Testis (tissue), 2 donors: ENCODE measurements at regions not wholly inside any gene's neighbourhood (a gene's known extent, or its start where the extent isn't known, plus 50 kb on each side); places are given as distances from the start of the nearest gene placed in this dataset.

Source experiments
- DNase-seq: peaks from one replicate; pipeline ENCODE4 v3.0.0-alpha.2; 2019
- H3K27ac ChIP-seq, 2 donors: fragments of 200-600 bp; sonication (generic); one replicate each; pipeline ENCODE4 v1.5.1; 2019
- H3K27me3 ChIP-seq: fragments of 200-600 bp; sonication (generic); one replicate; pipeline ENCODE4 v1.5.1; 2019
- H3K36me3 ChIP-seq: fragments of 200-600 bp; sonication (generic); one replicate; pipeline ENCODE4 v1.5.1; 2017; ENCODE audit warnings: low read depth; ENCODE audit errors: missing control alignments
- H3K4me1 ChIP-seq: fragments of 200-600 bp; sonication (generic); one replicate; pipeline ENCODE4 v1.5.1; 2019
- H3K4me3 ChIP-seq, 2 donors: fragments of 200-600 bp; sonication (generic); one replicate each; pipeline ENCODE4 v1.5.1; 2017 to 2019
- H3K9me3 ChIP-seq: fragments of 200-600 bp; sonication (generic); one replicate; pipeline ENCODE4 v1.5.1; 2017
- POLR2A ChIP-seq: fragments of 450-650 bp; IDR thresholded peaks from one replicate; pipeline ENCODE4 v1.6.1; 2017; ENCODE audit warnings: antibody characterized with exemption, mild to moderate bottlenecking, moderate library complexity
- WGBS, 2 donors: methylation state at CpG; one replicate each; pipeline ENCODE4 v1.1.5; 2018; 5-methylcytosine and 5-hydroxymethylcytosine counted together
- intact Hi-C: fragments of 100-400 bp; cut with DNase I; formaldehyde crosslinking; loops from one replicate; pipeline ENCODE4 v1.15.1; 2023; ENCODE audit warnings: low total_unique reads
- TF ChIP-seq, protein P1 (sequence below), 3 experiments: fragments of 450-650 bp in 2 of 3; fragments of 200-600 bp in 1 of 3; sonication (generic) in 1 of 3; IDR thresholded peaks; one replicate each; pipeline ENCODE4 v1.5.1; 2016 to 2019; ENCODE audit warnings: antibody characterized with exemption in 3 of 3, mild to moderate bottlenecking in 2 of 3, moderate library complexity in 1 of 3

DNA sequence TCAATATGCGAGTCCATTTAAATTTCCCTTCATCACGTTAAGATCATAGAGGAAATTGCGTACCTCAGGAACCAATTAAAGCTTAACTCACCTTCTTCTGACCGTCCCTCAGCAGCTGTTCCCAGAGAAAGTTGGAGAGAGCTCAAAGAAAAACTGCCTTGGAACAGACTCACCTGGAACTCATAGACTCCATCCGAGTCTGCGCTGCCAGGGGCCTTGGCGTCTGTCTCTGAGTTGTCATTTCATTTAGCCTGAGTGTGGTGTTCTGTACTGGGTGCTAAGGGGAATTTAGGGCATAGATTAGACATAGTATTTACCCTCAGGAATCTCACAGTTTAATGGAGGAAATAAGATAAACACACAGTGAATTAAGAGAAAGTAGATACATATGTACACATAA is 892.7 kb downstream of the TLE1 start:
- WGBS, 2 donors = 67 to 71% methylated on average over 7 of the region's 7 CpGs
- intact Hi-C loops = no loop called here
- no peak overlapping the region for H3K27ac ChIP-seq
- TF ChIP-seq POLR2A = no peak
- TF ChIP-seq, protein P1, sequence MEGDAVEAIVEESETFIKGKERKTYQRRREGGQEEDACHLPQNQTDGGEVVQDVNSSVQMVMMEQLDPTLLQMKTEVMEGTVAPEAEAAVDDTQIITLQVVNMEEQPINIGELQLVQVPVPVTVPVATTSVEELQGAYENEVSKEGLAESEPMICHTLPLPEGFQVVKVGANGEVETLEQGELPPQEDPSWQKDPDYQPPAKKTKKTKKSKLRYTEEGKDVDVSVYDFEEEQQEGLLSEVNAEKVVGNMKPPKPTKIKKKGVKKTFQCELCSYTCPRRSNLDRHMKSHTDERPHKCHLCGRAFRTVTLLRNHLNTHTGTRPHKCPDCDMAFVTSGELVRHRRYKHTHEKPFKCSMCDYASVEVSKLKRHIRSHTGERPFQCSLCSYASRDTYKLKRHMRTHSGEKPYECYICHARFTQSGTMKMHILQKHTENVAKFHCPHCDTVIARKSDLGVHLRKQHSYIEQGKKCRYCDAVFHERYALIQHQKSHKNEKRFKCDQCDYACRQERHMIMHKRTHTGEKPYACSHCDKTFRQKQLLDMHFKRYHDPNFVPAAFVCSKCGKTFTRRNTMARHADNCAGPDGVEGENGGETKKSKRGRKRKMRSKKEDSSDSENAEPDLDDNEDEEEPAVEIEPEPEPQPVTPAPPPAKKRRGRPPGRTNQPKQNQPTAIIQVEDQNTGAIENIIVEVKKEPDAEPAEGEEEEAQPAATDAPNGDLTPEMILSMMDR (IDR thresholded peaks at IDR 0.05) = no peak
- H3K4me1 ChIP-seq = peaks cover 7% of the 10 kb centered on the region
- H3K9me3 ChIP-seq = no peaks in the 10 kb centered on the region
- H3K4me3 ChIP-seq = no peak overlapping the region
- H3K36me3 ChIP-seq = no peaks in the 10 kb centered on the region
- DNase-seq = no peak
- no peaks in the 10 kb centered on the region for H3K27me3 ChIP-seq

DNA sequence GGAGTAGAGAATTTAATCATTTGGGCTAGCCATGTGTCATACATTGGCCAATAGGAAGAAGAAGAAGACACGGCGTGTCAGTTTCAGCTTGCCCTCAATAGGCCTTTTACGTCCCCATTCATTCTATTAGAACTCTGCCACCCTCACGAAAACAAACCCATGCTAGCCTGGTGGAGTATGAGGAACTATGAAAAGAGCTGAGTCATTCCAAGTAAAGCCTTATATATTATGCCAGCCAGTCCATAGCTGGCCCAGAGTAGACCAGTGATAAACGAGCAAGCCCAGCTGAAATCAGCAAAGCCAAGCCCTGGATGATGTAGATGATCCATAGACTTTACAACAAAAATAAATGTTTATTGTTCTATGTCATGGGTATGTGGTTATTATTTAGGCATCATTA is 895.1 kb downstream of the TLE1 start:
- no peak for TF ChIP-seq POLR2A
- TF ChIP-seq, protein P1 (IDR thresholded peaks at IDR 0.05) = no peak
- 88 to 93% methylated on average over 5 of the region's 5 CpGs for WGBS, 2 donors
- Histone ChIP-seq H3K4me1 (peaks cover 7% of the 10 kb centered on the region), H3K9me3 (no peaks in the 10 kb centered on the region), H3K4me3 (no peak overlapping the region), H3K27ac (no peak overlapping the region), H3K27me3 (no peaks in the 10 kb centered on the region), H3K36me3 (no peaks in the 10 kb centered on the region)
- DNase-seq = no peak
- intact Hi-C loops = no loop called here

DNA sequence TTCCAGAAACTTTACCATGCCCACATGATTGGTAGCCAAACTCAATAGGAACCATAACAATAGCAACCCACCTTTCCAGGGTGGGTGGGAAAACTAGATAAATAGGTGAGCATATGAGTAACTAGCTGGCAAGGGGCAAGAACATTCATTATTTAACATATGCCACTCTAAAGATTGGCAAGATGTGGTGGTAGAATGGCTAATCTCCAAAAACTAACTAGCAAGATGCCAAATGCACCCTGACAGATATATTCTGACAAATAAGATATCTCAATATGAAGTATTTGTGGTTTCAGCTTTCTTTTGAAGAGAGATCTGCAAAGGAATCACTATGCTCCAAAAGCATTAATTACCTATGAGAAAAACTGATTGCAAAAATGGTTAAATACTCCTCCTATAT is 895.6 kb downstream of the TLE1 start:
- no peak for DNase-seq
- no peak for TF ChIP-seq POLR2A
- TF ChIP-seq, protein P1 (IDR thresholded peaks at IDR 0.05) = no peak
- Histone ChIP-seq H3K9me3 (no peaks in the 10 kb centered on the region), H3K4me1 (peaks cover 7% of the 10 kb centered on the region), H3K27me3 (no peaks in the 10 kb centered on the region), H3K27ac (no peak overlapping the region), H3K36me3 (no peaks in the 10 kb centered on the region), H3K4me3 (no peak overlapping the region)
- intact Hi-C loops = no loop called here

DNA sequence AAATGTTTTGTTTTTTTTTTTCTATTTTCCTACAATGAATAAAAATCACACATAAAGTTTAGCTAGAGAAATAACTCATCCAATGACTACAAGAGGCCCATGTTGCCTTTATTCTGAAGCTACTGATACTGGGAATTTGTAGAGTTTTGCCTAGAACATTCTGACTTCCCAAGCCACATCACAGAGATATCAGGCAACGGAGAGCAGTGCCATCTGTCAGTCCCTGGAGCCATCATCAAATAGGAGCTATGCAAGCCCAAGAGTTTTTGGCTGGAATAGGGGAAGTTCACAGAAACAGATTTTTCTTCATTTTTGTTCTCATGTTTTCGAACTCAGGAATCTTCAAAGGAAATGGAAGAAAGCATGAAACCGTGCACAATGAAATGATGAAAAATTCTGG is 896.6 kb downstream of the TLE1 start:
- no peak for DNase-seq
- H3K4me1 ChIP-seq = peaks cover 2% of the 10 kb centered on the region
- intact Hi-C loops = no loop called here
- no peaks in the 10 kb centered on the region for H3K27me3 ChIP-seq
- no peak overlapping the region for H3K4me3 ChIP-seq
- no peaks in the 10 kb centered on the region for H3K9me3 ChIP-seq
- no peak overlapping the region for H3K27ac ChIP-seq
- TF ChIP-seq, protein P1 (IDR thresholded peaks at IDR 0.05) = no peak
- TF ChIP-seq POLR2A = no peak
- WGBS, 2 donors = 56 to 66% methylated on average over 3 of the region's 3 CpGs
- no peaks in the 10 kb centered on the region for H3K36me3 ChIP-seq

DNA sequence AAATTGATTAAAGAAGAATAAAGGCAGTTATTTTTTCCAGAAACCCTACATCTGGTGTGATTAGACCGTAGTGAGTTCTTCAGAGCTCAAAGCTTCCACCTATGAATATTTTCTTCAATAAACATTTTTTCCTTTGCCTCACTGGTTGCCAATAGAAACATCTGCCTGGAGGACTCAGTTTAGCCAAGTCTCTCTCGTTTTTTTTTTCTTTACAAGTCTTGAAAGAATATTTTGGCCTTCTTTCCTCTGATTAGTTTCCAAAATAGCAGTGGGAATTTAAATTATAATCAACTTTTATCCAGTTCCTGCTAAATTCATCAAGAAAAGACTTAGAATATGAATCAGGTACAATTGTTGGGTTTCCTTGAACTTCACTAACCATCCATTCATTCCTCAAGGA is 897.5 kb downstream of the TLE1 start:
- TF ChIP-seq, protein P1 (IDR thresholded peaks at IDR 0.05) = no peak
- TF ChIP-seq POLR2A = no peak
- no peak overlapping the region for H3K4me3 ChIP-seq
- H3K9me3 ChIP-seq = no peaks in the 10 kb centered on the region
- H3K36me3 ChIP-seq = no peaks in the 10 kb centered on the region
- H3K4me1 ChIP-seq = no peaks in the 10 kb centered on the region
- no peak overlapping the region for H3K27ac ChIP-seq
- intact Hi-C loops = no loop called here
- no peaks in the 10 kb centered on the region for H3K27me3 ChIP-seq
- WGBS, 2 donors = 50 to 58% methylated on average over 2 of the region's 2 CpGs
- no peak for DNase-seq
